Right lobe of liver (tissue), 4 donors: ENCODE measurements at regions not wholly inside any gene's neighbourhood (a gene's known extent, or its start where the extent isn't known, plus 50 kb on each side); places are given as distances from the start of the nearest gene placed in this dataset.

Experiments used
- CTCF ChIP-seq, 4 donors: fragments of 200-600 bp in 3 of 4; fragments of 450-650 bp in 1 of 4; IDR thresholded peaks; one replicate each; pipeline versions ENCODE4 v1.5.1 to v1.8.0; 2016 to 2022; ENCODE audit warnings: antibody characterized with exemption in 4 of 4, mild to moderate bottlenecking in 2 of 4
- POLR2A ChIP-seq: fragments of 450-650 bp; IDR thresholded peaks from one replicate; pipeline ENCODE4 v1.6.1; 2017; ENCODE audit warnings: antibody characterized with exemption, mild to moderate bottlenecking
- donor health status: DM: no; HTN: no; CAD: no.
- donor health status: DM: no; HTN: no; CAD: no.
- donor health status: DM: no; HTN: yes; CAD: no.

DNA sequence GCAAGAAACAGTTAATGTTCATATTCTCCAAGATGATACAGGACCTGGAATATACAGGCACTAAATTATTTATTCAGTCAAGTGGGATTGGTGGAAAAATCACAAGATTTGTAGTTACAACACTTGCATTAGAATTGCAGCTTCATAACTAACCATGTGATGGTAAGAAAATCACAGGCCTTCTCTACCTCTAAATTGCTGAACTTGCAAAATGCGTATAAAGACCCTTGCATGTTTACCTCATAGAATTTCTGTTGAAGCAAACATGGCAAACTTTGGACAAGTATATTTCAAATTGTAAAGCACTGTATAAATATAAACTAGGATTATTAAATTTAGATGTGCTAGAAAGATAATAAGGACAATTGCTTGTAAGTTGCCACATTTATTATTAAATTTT, 215.1 kb downstream of the TMA16 start:
- TF ChIP-seq POLR2A = no peak
- TF ChIP-seq CTCF (IDR thresholded peaks at IDR 0.05) = no peak
